GM10266 (cell line): ENCODE measurements at regions not wholly inside any gene's neighbourhood (a gene's known extent, or its start where the extent isn't known, plus 50 kb on each side); places are given as distances from the start of the nearest gene placed in this dataset.

ENCODE experiments used
- DNase-seq: peaks from one replicate; pipeline ENCODE4 v3.0.0; 2012; ENCODE audit errors: extremely low spot score
- TF ChIP-seq, protein P1 (sequence below): IDR thresholded peaks from 2 replicates; pipeline ENCODE4 v1.5.1; 2012; ENCODE audit warnings: mild to moderate bottlenecking, low read depth; ENCODE audit not compliant: control insufficient read depth, insufficient read depth; ENCODE audit errors: missing control alignments

DNA sequence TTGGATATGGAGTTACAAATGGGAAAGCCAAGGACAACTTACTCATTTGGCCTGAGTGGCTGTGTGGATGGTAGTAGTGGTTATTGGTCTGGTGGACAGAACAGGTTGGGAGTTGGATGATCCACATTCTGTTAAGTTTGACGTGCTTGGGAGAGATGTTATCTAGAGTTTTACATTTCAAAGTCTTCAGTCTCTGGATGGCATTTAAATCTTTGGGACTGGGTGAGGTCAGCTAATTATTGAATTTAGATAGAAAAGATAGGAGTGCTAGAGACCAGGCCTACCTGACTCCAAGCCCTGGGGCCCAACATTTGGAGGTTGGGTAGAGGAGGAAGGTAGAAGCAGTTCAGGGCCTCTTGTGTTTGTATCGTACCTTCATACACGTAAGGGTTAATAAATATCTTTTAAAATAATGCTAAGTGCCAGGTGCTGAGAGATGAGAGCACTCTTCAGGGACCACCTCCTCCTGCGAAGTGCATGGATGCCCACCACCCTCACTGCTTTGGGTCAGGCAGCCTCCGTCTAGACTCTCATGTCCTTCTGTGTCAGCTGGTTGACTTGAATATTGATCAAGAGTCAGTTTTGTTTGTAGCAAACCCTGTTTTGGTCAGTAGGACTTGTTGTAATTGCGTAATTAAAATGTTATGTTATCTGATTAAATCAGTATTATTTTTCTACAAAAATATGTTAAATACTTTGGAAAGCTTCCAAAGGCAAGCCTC is 460.4 kb upstream of the RGS6 start:
- TF ChIP-seq, protein P1, sequence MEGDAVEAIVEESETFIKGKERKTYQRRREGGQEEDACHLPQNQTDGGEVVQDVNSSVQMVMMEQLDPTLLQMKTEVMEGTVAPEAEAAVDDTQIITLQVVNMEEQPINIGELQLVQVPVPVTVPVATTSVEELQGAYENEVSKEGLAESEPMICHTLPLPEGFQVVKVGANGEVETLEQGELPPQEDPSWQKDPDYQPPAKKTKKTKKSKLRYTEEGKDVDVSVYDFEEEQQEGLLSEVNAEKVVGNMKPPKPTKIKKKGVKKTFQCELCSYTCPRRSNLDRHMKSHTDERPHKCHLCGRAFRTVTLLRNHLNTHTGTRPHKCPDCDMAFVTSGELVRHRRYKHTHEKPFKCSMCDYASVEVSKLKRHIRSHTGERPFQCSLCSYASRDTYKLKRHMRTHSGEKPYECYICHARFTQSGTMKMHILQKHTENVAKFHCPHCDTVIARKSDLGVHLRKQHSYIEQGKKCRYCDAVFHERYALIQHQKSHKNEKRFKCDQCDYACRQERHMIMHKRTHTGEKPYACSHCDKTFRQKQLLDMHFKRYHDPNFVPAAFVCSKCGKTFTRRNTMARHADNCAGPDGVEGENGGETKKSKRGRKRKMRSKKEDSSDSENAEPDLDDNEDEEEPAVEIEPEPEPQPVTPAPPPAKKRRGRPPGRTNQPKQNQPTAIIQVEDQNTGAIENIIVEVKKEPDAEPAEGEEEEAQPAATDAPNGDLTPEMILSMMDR: no peak
- no peak for DNase-seq

DNA sequence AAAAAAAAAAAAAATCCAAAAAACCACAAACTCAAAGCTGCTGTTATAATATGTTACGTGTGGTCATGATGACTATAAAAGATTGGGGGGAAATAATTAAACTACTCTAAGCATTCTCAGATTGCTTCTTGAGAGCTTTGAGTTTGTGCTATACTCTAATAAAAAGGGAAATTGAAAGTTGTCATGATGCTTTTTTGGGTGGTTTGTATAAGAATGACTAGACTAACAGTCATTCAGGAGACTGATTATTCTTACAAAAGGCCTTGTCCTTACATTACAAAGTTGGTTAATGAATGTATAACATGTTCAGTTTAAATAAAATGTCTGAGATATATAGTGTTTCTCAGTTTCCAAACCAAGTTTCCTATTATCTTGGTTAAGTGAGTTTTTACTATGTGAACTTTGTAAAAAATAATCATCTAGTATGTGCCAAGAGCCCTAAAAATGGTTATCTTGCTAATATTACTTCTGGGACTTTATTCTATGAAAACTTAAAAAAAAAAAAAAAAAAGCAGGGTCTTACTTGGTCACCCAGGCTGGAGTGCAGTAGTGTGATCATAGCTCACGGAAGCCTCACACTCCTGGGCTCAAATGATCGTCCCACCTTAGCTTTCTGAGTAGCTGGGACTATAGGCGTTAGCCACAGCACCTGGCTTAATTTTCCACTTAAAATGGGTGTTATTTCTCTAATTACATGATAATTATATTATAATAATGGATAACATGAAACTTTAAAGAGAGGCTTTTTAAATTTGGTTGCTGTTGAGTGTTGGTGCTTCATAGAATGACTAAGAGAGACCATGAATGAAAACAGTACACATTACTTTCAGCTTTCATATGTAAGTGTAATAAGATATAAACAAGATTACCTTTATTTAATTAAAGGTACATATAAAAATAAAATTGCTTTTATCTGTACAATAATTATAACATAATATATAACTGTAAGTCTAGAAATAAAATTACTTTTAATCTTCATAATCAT is 459.6 kb upstream of the RGS6 start:
- DNase-seq: peak; percentile 45
- TF ChIP-seq, protein P1: no peak

DNA sequence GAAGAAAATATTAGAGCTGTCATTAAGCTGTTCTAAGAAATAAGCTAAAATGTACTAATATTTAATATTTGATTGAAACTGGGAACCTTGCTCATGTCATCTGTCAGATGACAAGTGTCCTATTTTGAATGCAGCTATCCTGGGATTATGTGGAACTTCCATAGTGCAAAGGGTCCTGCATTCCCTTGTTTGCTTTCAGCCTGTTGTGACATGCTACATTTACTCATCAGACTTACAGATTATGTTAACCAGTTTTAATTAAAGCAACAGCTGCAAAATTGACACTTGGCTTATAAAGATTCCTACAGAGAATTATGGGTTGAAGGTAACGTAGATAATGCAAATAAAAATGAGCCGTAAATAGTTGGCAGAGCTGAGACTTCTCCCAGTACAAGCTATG is 458.4 kb upstream of the RGS6 start:
- TF ChIP-seq, protein P1: no peak
- no peak for DNase-seq

DNA sequence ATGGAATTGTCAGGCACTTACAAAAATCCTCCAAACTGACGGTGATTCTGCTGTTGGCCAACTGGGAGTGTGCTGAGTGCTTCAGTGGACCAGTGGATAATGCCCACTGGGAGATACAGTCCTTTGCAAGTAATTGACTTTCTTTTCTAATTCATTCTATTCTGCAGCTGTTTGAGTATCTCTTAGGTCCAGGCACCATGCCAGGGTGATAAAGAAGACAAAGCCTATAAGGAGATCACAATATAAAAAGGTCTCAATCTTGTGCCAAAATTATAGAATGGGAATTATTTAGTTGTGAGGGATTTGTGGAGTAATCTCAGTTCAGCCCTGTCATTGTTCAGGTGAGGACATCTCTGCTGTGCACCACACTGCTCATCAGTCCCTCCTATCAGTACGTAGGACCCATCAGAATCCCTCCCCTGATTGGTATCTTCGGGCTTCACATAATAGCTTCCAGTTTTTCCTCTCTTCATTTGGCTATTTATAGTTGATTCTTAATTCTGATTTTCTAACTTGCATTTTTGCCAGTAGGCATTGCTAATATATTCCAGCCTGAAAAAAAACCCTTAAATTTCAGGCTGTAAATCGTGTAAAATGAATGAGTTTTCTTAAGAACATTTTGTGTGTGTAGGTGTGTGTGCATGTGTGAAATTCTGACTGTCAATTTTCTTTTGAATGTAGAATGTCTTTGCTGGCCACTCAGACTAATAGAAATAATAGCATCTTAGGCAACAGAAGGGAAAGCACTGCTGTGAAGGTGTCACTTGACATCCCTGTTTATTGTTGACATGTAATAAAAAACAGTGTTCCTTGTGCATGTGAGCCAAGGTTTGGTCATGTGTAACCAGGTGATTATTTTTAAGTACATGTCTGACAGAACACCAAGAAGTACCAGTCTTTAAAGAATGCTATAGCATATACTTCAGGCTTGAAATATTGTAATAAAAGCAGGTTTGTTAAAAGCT is 457.6 kb upstream of the RGS6 start:
- TF ChIP-seq, protein P1: no peak
- DNase-seq: no peak

DNA sequence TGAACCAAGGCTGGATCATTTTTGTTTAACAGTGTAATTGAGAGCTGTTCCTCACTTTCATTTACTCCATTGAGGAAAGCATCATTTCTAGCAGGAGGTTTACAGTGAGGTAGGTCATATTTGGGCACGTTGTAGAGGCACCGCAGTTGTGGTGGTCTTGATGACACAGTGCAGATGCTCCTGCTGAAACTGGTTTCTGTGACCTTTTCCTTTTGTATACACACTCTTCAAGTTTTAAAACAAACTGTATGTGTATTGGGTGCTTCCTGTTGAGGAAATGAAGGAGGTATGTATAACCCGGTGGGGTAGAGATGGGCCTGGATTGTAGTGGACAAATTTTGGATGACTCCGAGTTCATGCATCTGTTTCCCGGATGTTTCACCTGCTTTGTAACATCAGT is 456.3 kb upstream of the RGS6 start:
- DNase-seq: no peak
- TF ChIP-seq, protein P1: no peak

DNA sequence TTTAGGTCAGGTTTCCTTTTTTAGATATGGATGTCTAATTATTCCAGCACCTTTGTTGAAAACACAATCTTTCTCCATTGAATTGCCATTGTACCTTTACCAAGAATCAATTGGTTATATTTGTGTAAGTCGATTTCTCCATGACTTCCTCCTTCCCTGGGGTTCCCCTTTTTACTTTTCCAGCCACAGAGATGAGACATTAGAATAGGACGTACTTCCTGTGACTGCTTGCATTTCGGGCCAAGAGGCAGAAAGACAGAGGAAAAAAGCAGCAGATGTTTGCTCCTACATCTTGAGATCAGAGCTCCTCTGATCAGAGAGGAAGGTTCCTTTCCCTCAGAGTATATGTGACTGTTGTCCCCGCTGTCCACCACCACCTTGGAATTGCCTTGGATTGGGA is 453.7 kb upstream of the RGS6 start:
- TF ChIP-seq, protein P1: no peak
- DNase-seq: peak; percentile 14
